GM12878 (cell line): ENCODE measurements at regions not wholly inside any gene's neighbourhood (a gene's known extent, or its start where the extent isn't known, plus 50 kb on each side); places are given as distances from the start of the nearest gene placed in this dataset.

Experiments
- BHLHE40 ChIP-seq, 2 experiments: fragments of 450-650 bp in 1 of 2; IDR thresholded peaks; 2 replicates each; pipeline ENCODE4 v1.6.1; 2011 to 2017; ENCODE audit warnings: low read depth in 2 of 2, borderline replicate concordance in 1 of 2, improper control_type of control experiment in 1 of 2, low read length in 1 of 2, mild to moderate bottlenecking in 1 of 2
- CHD2 ChIP-seq: IDR thresholded peaks from 2 replicates; pipeline ENCODE4 v1.6.1; 2011; ENCODE audit warnings: low read depth, low read length, improper control_type of control experiment, borderline replicate concordance
- GABPA ChIP-seq: IDR thresholded peaks from 2 replicates; pipeline ENCODE4 v1.6.1; 2014; ENCODE audit warnings: antibody characterized with exemption, low read depth, mild to moderate bottlenecking, inconsistent platforms
- NR2F1 ChIP-seq: fragments of 450-650 bp; conservative IDR thresholded peaks from 2 replicates; pipeline ENCODE4 v1.6.1; 2017; ENCODE audit warnings: mild to moderate bottlenecking
- POLR2AphosphoS5 ChIP-seq: IDR thresholded peaks from 2 replicates; pipeline ENCODE4 v1.6.1; 2011; ENCODE audit warnings: mild to moderate bottlenecking, low read length, inconsistent platforms
- POU2F2 ChIP-seq: IDR thresholded peaks from 3 replicates; pipeline ENCODE4 v1.6.1; 2011; ENCODE audit warnings: low read depth, mild to moderate bottlenecking, low read length, borderline replicate concordance
- RAD21 ChIP-seq: IDR thresholded peaks from 2 replicates; pipeline ENCODE4 v1.6.1; 2011; ENCODE audit warnings: mild to moderate bottlenecking, low read depth, low read length, moderate library complexity; ENCODE audit not compliant: insufficient read depth
- RCOR1 ChIP-seq: conservative IDR thresholded peaks from 2 replicates; pipeline ENCODE4 v1.6.1; 2012; ENCODE audit warnings: low read depth, low read length, improper control_type of control experiment
- RELA ChIP-seq: fragments of 450-650 bp; IDR thresholded peaks from 2 replicates; pipeline ENCODE4 v1.8.0; 2014; ENCODE audit warnings: borderline replicate concordance; ENCODE audit not compliant: partially characterized antibody
- RUNX3 ChIP-seq: IDR thresholded peaks from 2 replicates; pipeline ENCODE4 v1.6.1; 2012; ENCODE audit warnings: low read length, inconsistent platforms
- SIX5 ChIP-seq: IDR thresholded peaks from 2 replicates; pipeline ENCODE4 v1.6.1; 2011; ENCODE audit warnings: mild to moderate bottlenecking, low read depth, low read length, moderate library complexity; ENCODE audit not compliant: severe bottlenecking
- SREBF1 ChIP-seq: IDR thresholded peaks from 2 replicates; pipeline ENCODE4 v1.6.1; 2012; ENCODE audit warnings: mild to moderate bottlenecking, low read length
- SRF ChIP-seq, 2 experiments: IDR thresholded peaks; 2 replicates each; pipeline ENCODE4 v1.6.1; 2011; ENCODE audit warnings: low read depth in 2 of 2, low read length in 2 of 2, mild to moderate bottlenecking in 1 of 2, moderate library complexity in 1 of 2
- TARDBP ChIP-seq: IDR thresholded peaks from 2 replicates; pipeline ENCODE4 v1.6.1; 2016; ENCODE audit warnings: borderline replicate concordance
- ZBED1 ChIP-seq: IDR thresholded peaks from 2 replicates; pipeline ENCODE4 v1.6.1; 2016; ENCODE audit warnings: borderline replicate concordance
- ZZZ3 ChIP-seq: IDR thresholded peaks from 2 replicates; pipeline ENCODE4 v1.6.1; 2011; ENCODE audit warnings: low read depth; ENCODE audit not compliant: control insufficient read depth, insufficient read length
- TF ChIP-seq, protein P1 (sequence below): IDR thresholded peaks from 2 replicates; pipeline ENCODE4 v1.6.1; 2012; ENCODE audit warnings: low read depth, low read length, improper control_type of control experiment
- TF ChIP-seq, protein P2 (sequence below), 3 experiments: IDR thresholded peaks in 2 of 3; conservative IDR thresholded peaks in 1 of 3; 2 replicates each; pipeline ENCODE4 v1.5.1; 2011; ENCODE audit warnings: low read depth in 3 of 3, low read length in 3 of 3, mild to moderate bottlenecking in 3 of 3, control low read depth in 2 of 3, moderate library complexity in 2 of 3, inconsistent platforms in 1 of 3, mixed read lengths in 1 of 3; ENCODE audit not compliant: control insufficient read depth in 2 of 3, insufficient read depth in 1 of 3; ENCODE audit errors: extremely low read depth in 1 of 3
- TF ChIP-seq, protein P3 (sequence below): fragments of 450-650 bp; IDR thresholded peaks from 2 replicates; pipeline ENCODE4 v1.6.1; 2017; ENCODE audit warnings: low read depth, mild to moderate bottlenecking, moderate library complexity
- TF ChIP-seq, protein P4 (sequence below): IDR thresholded peaks from 2 replicates; pipeline ENCODE4 v1.6.1; 2012; ENCODE audit warnings: low read depth, low read length, improper control_type of control experiment

DNA sequence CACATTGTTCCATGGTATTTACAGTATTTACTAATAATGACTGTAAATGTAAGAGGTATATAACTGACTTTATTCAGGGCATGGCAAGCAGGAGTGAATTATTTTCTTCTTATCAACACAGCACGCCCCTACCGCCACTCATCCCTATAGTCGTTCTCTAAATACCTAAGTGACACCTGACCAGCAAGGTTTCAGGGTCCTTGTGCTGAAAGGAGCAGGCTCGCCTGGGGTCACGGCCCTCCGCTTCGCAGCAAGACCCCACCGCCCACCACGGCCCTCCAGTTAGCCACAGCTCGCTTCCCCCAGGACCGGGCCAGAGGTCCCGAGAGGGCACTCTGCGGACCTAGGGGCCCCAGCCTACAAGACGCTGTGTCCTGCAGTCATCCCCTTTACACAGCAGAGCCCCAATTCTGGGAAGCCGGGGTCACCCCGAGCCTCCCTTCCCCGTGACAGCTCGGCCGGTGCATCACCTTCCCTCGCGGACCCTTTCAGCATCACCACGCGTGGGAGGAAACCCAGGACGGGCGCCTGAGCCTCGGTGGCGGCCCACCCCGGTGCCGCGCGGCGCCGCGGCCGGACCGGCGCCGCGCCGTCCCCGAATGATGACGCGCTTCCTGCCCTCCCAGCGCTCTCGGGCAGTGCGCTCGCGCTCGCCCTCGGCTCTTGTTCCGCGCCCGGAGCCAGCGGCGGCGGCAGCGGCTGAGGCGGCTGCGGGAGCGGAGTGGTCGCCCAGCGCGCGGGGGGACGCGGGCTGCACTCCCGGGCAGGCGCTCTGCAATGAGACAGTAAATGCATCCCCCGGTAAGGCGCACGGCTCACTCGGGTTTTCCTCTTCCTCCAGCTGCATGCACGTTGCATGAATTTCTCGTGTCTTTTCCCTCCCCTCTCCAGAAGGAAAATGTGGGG lies 225.1 kb upstream of the C2CD4B start, which contains the start of gene TLN2 (continued):
- TF ChIP-seq, protein P1, sequence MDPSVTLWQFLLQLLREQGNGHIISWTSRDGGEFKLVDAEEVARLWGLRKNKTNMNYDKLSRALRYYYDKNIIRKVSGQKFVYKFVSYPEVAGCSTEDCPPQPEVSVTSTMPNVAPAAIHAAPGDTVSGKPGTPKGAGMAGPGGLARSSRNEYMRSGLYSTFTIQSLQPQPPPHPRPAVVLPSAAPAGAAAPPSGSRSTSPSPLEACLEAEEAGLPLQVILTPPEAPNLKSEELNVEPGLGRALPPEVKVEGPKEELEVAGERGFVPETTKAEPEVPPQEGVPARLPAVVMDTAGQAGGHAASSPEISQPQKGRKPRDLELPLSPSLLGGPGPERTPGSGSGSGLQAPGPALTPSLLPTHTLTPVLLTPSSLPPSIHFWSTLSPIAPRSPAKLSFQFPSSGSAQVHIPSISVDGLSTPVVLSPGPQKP, result 0 out of 2 replicates have a peak, but pooled peaks have one; percentile 3
- peak; percentile 89 for TF ChIP-seq POLR2AphosphoS5
- TF ChIP-seq, protein P2, sequence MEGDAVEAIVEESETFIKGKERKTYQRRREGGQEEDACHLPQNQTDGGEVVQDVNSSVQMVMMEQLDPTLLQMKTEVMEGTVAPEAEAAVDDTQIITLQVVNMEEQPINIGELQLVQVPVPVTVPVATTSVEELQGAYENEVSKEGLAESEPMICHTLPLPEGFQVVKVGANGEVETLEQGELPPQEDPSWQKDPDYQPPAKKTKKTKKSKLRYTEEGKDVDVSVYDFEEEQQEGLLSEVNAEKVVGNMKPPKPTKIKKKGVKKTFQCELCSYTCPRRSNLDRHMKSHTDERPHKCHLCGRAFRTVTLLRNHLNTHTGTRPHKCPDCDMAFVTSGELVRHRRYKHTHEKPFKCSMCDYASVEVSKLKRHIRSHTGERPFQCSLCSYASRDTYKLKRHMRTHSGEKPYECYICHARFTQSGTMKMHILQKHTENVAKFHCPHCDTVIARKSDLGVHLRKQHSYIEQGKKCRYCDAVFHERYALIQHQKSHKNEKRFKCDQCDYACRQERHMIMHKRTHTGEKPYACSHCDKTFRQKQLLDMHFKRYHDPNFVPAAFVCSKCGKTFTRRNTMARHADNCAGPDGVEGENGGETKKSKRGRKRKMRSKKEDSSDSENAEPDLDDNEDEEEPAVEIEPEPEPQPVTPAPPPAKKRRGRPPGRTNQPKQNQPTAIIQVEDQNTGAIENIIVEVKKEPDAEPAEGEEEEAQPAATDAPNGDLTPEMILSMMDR (IDR thresholded peaks at IDR 0.05 in 2 of 3, conservative IDR thresholded peaks at IDR 0.05 in 1 of 3; ENCODE audit: control insufficient read depth in 2 of 3, extremely low read depth in 1 of 3, insufficient read depth in 1 of 3, low read depth in 3 of 3, low read length in 3 of 3), result no peak
- TF ChIP-seq ZZZ3, result no peak
- peak; percentile 45 for TF ChIP-seq RELA
- TF ChIP-seq, protein P3, sequence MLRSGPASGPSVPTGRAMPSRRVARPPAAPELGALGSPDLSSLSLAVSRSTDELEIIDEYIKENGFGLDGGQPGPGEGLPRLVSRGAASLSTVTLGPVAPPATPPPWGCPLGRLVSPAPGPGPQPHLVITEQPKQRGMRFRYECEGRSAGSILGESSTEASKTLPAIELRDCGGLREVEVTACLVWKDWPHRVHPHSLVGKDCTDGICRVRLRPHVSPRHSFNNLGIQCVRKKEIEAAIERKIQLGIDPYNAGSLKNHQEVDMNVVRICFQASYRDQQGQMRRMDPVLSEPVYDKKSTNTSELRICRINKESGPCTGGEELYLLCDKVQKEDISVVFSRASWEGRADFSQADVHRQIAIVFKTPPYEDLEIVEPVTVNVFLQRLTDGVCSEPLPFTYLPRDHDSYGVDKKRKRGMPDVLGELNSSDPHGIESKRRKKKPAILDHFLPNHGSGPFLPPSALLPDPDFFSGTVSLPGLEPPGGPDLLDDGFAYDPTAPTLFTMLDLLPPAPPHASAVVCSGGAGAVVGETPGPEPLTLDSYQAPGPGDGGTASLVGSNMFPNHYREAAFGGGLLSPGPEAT, result no peak
- peak in 1 of 2 experiments; percentile 79; a peak in 2 of 4 replicates for TF ChIP-seq SRF (IDR thresholded peaks at IDR 0.05; ENCODE audit: low read depth in 2 of 2, low read length in 2 of 2)
- TF ChIP-seq RCOR1, result no peak
- no peak for TF ChIP-seq TARDBP
- TF ChIP-seq NR2F1, result peak; percentile 65
- TF ChIP-seq GABPA, result 0 out of 2 replicates have a peak, but pooled peaks have one; percentile 56
- peak in 1 of 2 experiments; percentile 44; a peak in 2 of 4 replicates for TF ChIP-seq BHLHE40 (IDR thresholded peaks at IDR 0.05; ENCODE audit: borderline replicate concordance in 1 of 2, low read depth in 2 of 2, low read length in 1 of 2)
- TF ChIP-seq SREBF1, result no peak
- peak; percentile 22 for TF ChIP-seq SIX5
- peak; percentile 79; the same call in 2 of the 3 replicates for TF ChIP-seq POU2F2
- 0 out of 2 replicates have a peak, but pooled peaks have one; percentile 19 for TF ChIP-seq CHD2
- no peak for TF ChIP-seq RAD21
- TF ChIP-seq RUNX3, result no peak
- TF ChIP-seq, protein P4, sequence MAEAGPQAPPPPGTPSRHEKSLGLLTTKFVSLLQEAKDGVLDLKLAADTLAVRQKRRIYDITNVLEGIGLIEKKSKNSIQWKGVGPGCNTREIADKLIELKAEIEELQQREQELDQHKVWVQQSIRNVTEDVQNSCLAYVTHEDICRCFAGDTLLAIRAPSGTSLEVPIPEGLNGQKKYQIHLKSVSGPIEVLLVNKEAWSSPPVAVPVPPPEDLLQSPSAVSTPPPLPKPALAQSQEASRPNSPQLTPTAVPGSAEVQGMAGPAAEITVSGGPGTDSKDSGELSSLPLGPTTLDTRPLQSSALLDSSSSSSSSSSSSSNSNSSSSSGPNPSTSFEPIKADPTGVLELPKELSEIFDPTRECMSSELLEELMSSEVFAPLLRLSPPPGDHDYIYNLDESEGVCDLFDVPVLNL, result no peak
- no peak for TF ChIP-seq ZBED1
